SK-N-SH treated with all-trans-retinoic acid at 6 μM for 48 hours (cell line): ENCODE measurements at regions not wholly inside any gene's neighbourhood (a gene's known extent, or its start where the extent isn't known, plus 50 kb on each side); places are given as distances from the start of the nearest gene placed in this dataset.

Experiments used
- ATAC-seq: fragments of 200-7000 bp; cut with Tn5 transposase; 3 replicates; pipeline ENCODE4 v1.9.1; 2020; ENCODE audit warnings: mild to moderate bottlenecking, moderate library complexity
- ARNTL ChIP-seq: fragments of 450-650 bp; formaldehyde crosslinking; IDR thresholded peaks from 2 replicates; pipeline ENCODE4 v1.5.0; 2020; ENCODE audit warnings: low read depth, mild to moderate bottlenecking, moderate library complexity, borderline replicate concordance
- CSDC2 ChIP-seq: fragments of 250-450 bp; sonication (Bioruptor Pico); IDR thresholded peaks from 2 replicates; pipeline ENCODE4 v1.5.0; 2020; ENCODE audit warnings: mild to moderate bottlenecking, moderate library complexity
- ESRRG ChIP-seq: fragments of 250-450 bp; sonication (Bioruptor Pico); IDR thresholded peaks from 2 replicates; pipeline ENCODE4 v1.6.1; 2021; ENCODE audit warnings: mild to moderate bottlenecking
- GLIS3 ChIP-seq: fragments of 250-450 bp; sonication (Bioruptor Pico); IDR thresholded peaks from 2 replicates; pipeline ENCODE4 v1.5.0; 2020; ENCODE audit warnings: mild to moderate bottlenecking, moderate library complexity
- OSR1 ChIP-seq: fragments of 250-450 bp; sonication (Bioruptor Pico); IDR thresholded peaks from 2 replicates; pipeline ENCODE4 v1.8.0; 2022; ENCODE audit warnings: moderate library complexity, mild to moderate bottlenecking, inconsistent platforms
- PPARA ChIP-seq: fragments of 250-450 bp; sonication (Bioruptor Pico); IDR thresholded peaks from 2 replicates; pipeline ENCODE4 v1.5.0; 2020; ENCODE audit warnings: mild to moderate bottlenecking, borderline replicate concordance
- RARB ChIP-seq: fragments of 250-450 bp; sonication (Bioruptor Pico); IDR thresholded peaks from 2 replicates; pipeline ENCODE4 v1.8.0; 2021; ENCODE audit warnings: mild to moderate bottlenecking, moderate library complexity
- TOX ChIP-seq: fragments of 250-450 bp; sonication (Bioruptor Pico); IDR thresholded peaks from 2 replicates; pipeline ENCODE4 v1.8.0; 2021; ENCODE audit warnings: mild to moderate bottlenecking, moderate library complexity, borderline replicate concordance
- ZC3H10 ChIP-seq: fragments of 250-450 bp; sonication (Bioruptor Pico); IDR thresholded peaks from 2 replicates; pipeline ENCODE4 v1.5.1; 2021; ENCODE audit warnings: mild to moderate bottlenecking, moderate library complexity
- ZFP3 ChIP-seq: fragments of 250-450 bp; sonication (Bioruptor Pico); IDR thresholded peaks from 2 replicates; pipeline ENCODE4 v1.5.0; 2020; ENCODE audit warnings: mild to moderate bottlenecking, moderate library complexity
- ZFP30 ChIP-seq: fragments of 450-650 bp; formaldehyde crosslinking; IDR thresholded peaks from 2 replicates; pipeline ENCODE4 v1.5.0; 2022; ENCODE audit warnings: mild to moderate bottlenecking, moderate library complexity
- ZNF565 ChIP-seq: fragments of 450-650 bp; formaldehyde crosslinking; conservative IDR thresholded peaks from 2 replicates; pipeline ENCODE4 v1.5.0; 2020; ENCODE audit warnings: low read depth, mild to moderate bottlenecking, moderate library complexity
- ZNF70 ChIP-seq: fragments of 450-650 bp; formaldehyde crosslinking; IDR thresholded peaks from 2 replicates; pipeline ENCODE4 v1.5.0; 2020; ENCODE audit warnings: mild to moderate bottlenecking, moderate library complexity
- ZNF8 ChIP-seq: fragments of 450-650 bp; formaldehyde crosslinking; IDR thresholded peaks from 2 replicates; pipeline ENCODE4 v1.5.0; 2020; ENCODE audit warnings: mild to moderate bottlenecking, moderate library complexity
- TF ChIP-seq, protein P1 (sequence below): fragments of 250-450 bp; sonication (Bioruptor Pico); IDR thresholded peaks from 2 replicates; pipeline ENCODE4 v1.5.0; 2020; ENCODE audit warnings: mild to moderate bottlenecking, moderate library complexity
- TF ChIP-seq, protein P2 (sequence below): fragments of 250-450 bp; sonication (Bioruptor Pico); IDR thresholded peaks from 2 replicates; pipeline ENCODE4 v1.5.1; 2021; ENCODE audit warnings: mild to moderate bottlenecking, moderate library complexity
- TF ChIP-seq, protein P3 (sequence below): fragments of 250-450 bp; sonication (Bioruptor Pico); IDR thresholded peaks from 2 replicates; pipeline ENCODE4 v1.8.0; 2020; ENCODE audit warnings: mild to moderate bottlenecking, moderate library complexity, borderline replicate concordance
- TF ChIP-seq, protein P4 (sequence below): fragments of 250-450 bp; sonication (Bioruptor Pico); IDR thresholded peaks from 2 replicates; pipeline ENCODE4 v1.5.1; 2020; ENCODE audit warnings: low read depth, mild to moderate bottlenecking, moderate library complexity
- TF ChIP-seq, protein P5 (sequence below): fragments of 250-450 bp; sonication (Bioruptor Pico); IDR thresholded peaks from 2 replicates; pipeline ENCODE4 v1.8.0; 2021; ENCODE audit warnings: low read depth, mild to moderate bottlenecking, moderate library complexity, borderline replicate concordance

DNA sequence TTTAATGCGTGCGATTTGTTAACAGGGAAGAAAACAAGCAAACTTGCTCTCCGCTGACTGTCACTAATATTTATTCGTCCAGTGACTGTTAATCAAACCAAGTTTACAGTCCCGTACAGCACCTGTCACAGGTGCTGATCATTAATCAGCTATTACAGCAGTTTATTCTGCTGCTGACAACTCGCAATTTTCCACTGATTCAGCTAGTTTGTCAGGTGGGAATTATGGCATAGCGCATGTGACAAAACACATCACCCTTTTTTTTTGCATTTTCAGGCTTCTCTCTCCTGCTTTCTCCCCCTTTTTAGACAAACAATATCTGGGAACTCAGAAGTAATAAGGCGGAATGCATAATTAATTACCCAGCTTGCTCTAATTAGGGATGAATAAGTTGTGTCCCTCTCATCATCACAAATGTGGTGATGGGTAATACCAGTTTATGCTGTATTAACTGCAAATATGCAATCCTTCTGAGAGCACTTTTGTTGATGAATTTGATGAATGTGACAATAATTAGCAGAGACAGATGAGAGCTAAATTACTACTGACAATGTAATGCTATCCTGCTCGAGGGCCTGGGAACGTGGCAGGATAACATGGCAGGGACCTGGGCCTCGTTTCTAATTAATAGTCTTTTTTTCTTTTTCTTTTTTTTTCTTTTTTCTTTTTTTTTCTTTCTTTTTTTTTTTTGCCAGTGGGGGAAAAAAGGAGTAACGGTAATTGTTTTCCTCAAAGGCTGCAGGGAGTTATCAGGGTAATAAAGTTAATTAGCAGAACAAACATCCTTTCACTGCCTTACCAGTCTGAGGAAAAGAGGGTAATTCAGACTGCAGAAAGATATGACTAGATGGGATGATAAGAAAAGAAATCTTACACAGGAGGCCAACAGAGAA is 150.3 kb upstream of the SOX2 start:
- TF ChIP-seq, protein P1, sequence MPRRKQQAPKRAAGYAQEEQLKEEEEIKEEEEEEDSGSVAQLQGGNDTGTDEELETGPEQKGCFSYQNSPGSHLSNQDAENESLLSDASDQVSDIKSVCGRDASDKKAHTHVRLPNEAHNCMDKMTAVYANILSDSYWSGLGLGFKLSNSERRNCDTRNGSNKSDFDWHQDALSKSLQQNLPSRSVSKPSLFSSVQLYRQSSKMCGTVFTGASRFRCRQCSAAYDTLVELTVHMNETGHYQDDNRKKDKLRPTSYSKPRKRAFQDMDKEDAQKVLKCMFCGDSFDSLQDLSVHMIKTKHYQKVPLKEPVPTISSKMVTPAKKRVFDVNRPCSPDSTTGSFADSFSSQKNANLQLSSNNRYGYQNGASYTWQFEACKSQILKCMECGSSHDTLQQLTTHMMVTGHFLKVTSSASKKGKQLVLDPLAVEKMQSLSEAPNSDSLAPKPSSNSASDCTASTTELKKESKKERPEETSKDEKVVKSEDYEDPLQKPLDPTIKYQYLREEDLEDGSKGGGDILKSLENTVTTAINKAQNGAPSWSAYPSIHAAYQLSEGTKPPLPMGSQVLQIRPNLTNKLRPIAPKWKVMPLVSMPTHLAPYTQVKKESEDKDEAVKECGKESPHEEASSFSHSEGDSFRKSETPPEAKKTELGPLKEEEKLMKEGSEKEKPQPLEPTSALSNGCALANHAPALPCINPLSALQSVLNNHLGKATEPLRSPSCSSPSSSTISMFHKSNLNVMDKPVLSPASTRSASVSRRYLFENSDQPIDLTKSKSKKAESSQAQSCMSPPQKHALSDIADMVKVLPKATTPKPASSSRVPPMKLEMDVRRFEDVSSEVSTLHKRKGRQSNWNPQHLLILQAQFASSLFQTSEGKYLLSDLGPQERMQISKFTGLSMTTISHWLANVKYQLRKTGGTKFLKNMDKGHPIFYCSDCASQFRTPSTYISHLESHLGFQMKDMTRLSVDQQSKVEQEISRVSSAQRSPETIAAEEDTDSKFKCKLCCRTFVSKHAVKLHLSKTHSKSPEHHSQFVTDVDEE (CRISPR knock-in tag) = no peak
- TF ChIP-seq ARNTL (CRISPR knock-in tag) (no peak), ZNF8 (CRISPR knock-in tag) (no peak), RARB (CRISPR knock-in tag) (no peak), ZNF70 (CRISPR knock-in tag) (no peak), CSDC2 (CRISPR knock-in tag) (no peak), OSR1 (no peak), TOX (CRISPR knock-in tag) (no peak), GLIS3 (CRISPR knock-in tag) (no peak), ZFP30 (no peak), ZFP3 (CRISPR knock-in tag) (no peak), ZC3H10 (CRISPR knock-in tag) (no peak)
- TF ChIP-seq, protein P2, sequence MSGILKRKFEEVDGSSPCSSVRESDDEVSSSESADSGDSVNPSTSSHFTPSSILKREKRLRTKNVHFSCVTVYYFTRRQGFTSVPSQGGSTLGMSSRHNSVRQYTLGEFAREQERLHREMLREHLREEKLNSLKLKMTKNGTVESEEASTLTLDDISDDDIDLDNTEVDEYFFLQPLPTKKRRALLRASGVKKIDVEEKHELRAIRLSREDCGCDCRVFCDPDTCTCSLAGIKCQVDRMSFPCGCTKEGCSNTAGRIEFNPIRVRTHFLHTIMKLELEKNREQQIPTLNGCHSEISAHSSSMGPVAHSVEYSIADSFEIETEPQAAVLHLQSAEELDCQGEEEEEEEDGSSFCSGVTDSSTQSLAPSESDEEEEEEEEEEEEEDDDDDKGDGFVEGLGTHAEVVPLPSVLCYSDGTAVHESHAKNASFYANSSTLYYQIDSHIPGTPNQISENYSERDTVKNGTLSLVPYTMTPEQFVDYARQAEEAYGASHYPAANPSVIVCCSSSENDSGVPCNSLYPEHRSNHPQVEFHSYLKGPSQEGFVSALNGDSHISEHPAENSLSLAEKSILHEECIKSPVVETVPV = no peak
- TF ChIP-seq, protein P3, sequence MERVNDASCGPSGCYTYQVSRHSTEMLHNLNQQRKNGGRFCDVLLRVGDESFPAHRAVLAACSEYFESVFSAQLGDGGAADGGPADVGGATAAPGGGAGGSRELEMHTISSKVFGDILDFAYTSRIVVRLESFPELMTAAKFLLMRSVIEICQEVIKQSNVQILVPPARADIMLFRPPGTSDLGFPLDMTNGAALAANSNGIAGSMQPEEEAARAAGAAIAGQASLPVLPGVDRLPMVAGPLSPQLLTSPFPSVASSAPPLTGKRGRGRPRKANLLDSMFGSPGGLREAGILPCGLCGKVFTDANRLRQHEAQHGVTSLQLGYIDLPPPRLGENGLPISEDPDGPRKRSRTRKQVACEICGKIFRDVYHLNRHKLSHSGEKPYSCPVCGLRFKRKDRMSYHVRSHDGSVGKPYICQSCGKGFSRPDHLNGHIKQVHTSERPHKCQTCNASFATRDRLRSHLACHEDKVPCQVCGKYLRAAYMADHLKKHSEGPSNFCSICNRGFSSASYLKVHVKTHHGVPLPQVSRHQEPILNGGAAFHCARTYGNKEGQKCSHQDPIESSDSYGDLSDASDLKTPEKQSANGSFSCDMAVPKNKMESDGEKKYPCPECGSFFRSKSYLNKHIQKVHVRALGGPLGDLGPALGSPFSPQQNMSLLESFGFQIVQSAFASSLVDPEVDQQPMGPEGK (CRISPR knock-in tag) = no peak
- TF ChIP-seq, all 23 proteins: peak for 0
- ATAC-seq = no peak

DNA sequence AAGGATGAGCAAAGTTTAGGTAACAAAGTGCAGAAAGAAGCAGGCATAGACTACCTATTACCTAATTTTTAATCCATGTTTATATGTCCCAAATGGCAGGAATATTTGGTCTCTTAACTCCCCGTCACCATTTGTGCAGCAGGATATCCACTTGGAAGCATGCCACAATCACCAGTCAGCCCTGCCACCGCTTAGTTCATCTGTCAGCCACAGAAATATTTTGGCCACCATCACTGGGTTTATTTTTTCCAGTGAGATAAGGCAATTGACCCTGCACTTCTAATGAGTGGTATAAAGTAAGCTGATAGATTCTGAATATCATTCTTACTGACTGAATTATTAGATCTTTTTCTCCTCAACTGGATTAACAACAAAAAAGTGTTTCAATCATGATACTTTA is 152.9 kb upstream of the SOX2 start:
- ATAC-seq = no peak
- TF ChIP-seq, protein P4, sequence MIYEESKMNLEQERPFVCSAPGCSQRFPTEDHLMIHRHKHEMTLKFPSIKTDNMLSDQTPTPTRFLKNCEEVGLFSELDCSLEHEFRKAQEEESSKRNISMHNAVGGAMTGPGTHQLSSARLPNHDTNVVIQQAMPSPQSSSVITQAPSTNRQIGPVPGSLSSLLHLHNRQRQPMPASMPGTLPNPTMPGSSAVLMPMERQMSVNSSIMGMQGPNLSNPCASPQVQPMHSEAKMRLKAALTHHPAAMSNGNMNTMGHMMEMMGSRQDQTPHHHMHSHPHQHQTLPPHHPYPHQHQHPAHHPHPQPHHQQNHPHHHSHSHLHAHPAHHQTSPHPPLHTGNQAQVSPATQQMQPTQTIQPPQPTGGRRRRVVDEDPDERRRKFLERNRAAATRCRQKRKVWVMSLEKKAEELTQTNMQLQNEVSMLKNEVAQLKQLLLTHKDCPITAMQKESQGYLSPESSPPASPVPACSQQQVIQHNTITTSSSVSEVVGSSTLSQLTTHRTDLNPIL (CRISPR knock-in tag) = no peak
- TF ChIP-seq RARB (CRISPR knock-in tag) = no peak
- TF ChIP-seq PPARA (CRISPR knock-in tag) = no peak
- TF ChIP-seq GLIS3 (CRISPR knock-in tag) = no peak
- TF ChIP-seq ARNTL (CRISPR knock-in tag) = no peak
- TF ChIP-seq ZFP3 (CRISPR knock-in tag) = no peak
- TF ChIP-seq ZNF565 (CRISPR knock-in tag) = no peak
- no peak for TF ChIP-seq TOX (CRISPR knock-in tag)
- TF ChIP-seq, protein P3 (CRISPR knock-in tag) = no peak
- no peak for TF ChIP-seq ZFP30
- TF ChIP-seq, protein P5, sequence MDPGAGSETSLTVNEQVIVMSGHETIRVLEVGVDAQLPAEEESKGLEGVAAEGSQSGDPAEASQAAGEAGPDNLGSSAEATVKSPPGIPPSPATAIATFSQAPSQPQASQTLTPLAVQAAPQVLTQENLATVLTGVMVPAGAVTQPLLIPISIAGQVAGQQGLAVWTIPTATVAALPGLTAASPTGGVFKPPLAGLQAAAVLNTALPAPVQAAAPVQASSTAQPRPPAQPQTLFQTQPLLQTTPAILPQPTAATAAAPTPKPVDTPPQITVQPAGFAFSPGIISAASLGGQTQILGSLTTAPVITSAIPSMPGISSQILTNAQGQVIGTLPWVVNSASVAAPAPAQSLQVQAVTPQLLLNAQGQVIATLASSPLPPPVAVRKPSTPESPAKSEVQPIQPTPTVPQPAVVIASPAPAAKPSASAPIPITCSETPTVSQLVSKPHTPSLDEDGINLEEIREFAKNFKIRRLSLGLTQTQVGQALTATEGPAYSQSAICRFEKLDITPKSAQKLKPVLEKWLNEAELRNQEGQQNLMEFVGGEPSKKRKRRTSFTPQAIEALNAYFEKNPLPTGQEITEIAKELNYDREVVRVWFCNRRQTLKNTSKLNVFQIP (CRISPR knock-in tag) = no peak
- no peak for TF ChIP-seq ESRRG (CRISPR knock-in tag)
- TF ChIP-seq, protein P2 = no peak
- TF ChIP-seq ZNF8 (CRISPR knock-in tag) = no peak
- TF ChIP-seq, all 23 proteins: peak for 0
